H1 (cell line): ENCODE measurements at regions not wholly inside any gene's neighbourhood (a gene's known extent, or its start where the extent isn't known, plus 50 kb on each side); places are given as distances from the start of the nearest gene placed in this dataset.

Experiments used
- CTCF ChIA-PET: fragments of 300-600 bp; sonication (Branson Sonifier 250); formaldehyde crosslinking; loops from one replicate; lab custom pipeline; 2021; ENCODE audit not compliant: partially characterized antibody; lab: Charles Lee
- POLR2A ChIA-PET: fragments of 300-600 bp; sonication (Branson Sonifier 250); formaldehyde crosslinking; loops from one replicate; lab custom pipeline; 2021; ENCODE audit warnings: inconsistent platforms; ENCODE audit not compliant: partially characterized antibody; lab: Charles Lee
- DNase-seq, 2 experiments: peaks; one replicate each; pipeline versions ENCODE4 v3.0.0 to v3.0.0-alpha.2; 2010 to 2022; ENCODE audit warnings: low spot score in 2 of 2, low read depth in 1 of 2, mixed read lengths in 1 of 2
- FAIRE-seq: peaks from 2 replicates; lab custom pipeline; 2011; peaks lifted over from hg19 to GRCh38; lab: Jason Lieb, UNC
- H2AFZ ChIP-seq: 2 replicates; pipeline ENCODE4 v1.8.1; 2012; ENCODE audit warnings: low read length, inconsistent platforms
- H2AK5ac ChIP-seq: 2 replicates; pipeline ENCODE4 v1.6.1; 2013; ENCODE audit warnings: low read depth, low read length
- H2BK120ac ChIP-seq: replicated peaks from 2 replicates; pipeline ENCODE3; 2013; ENCODE audit warnings: low read depth, low read length, inconsistent platforms
- H2BK12ac ChIP-seq: 2 replicates; pipeline ENCODE4 v1.6.1; 2013; ENCODE audit warnings: low read depth, low read length
- H2BK15ac ChIP-seq: 2 replicates; pipeline ENCODE4 v1.6.1; 2013; ENCODE audit warnings: low read length
- H2BK20ac ChIP-seq: 2 replicates; pipeline ENCODE4 v1.6.1; 2013; ENCODE audit warnings: low read length
- H2BK5ac ChIP-seq: 2 replicates; pipeline ENCODE4 v1.6.1; 2013; ENCODE audit warnings: low read depth, low read length
- H3K14ac ChIP-seq: 2 replicates; pipeline ENCODE4 v1.6.1; 2013; ENCODE audit warnings: inconsistent platforms; ENCODE audit not compliant: insufficient read length
- H3K18ac ChIP-seq: 2 replicates; pipeline ENCODE4 v1.6.1; 2013; ENCODE audit warnings: low read length; ENCODE audit errors: extremely low read depth
- H3K23ac ChIP-seq: 2 replicates; pipeline ENCODE4 v1.6.1; 2013; ENCODE audit warnings: inconsistent platforms; ENCODE audit not compliant: insufficient read length
- H3K23me2 ChIP-seq: 2 replicates; pipeline ENCODE4 v1.6.1; 2013; ENCODE audit warnings: low read depth, low read length
- H3K27ac ChIP-seq: 2 replicates; pipeline ENCODE4 v1.6.1; 2011; ENCODE audit warnings: low read depth, low read length, inconsistent platforms
- H3K27me3 ChIP-seq, 4 experiments: replicated peaks in 1 of 4; 1 replicate in 1 of 4; 2 replicates in 3 of 4; pipeline versions ENCODE4 v1.6.1 to v1.8.1; 2011 to 2013; ENCODE audit warnings: low read length in 3 of 4, mild to moderate bottlenecking in 3 of 4, inconsistent platforms in 2 of 4, mixed read lengths in 2 of 4, moderate library complexity in 1 of 4; ENCODE audit not compliant: control insufficient read depth in 3 of 4, insufficient read depth in 3 of 4; ENCODE audit errors: extremely low read depth in 1 of 4
- H3K36me3 ChIP-seq, 4 experiments: 2 replicates each; pipeline versions ENCODE4 v1.6.1 to v1.8.1; 2011 to 2013; ENCODE audit warnings: mild to moderate bottlenecking in 4 of 4, low read length in 3 of 4, moderate library complexity in 2 of 4, control low read depth in 1 of 4, inconsistent platforms in 1 of 4; ENCODE audit not compliant: insufficient read depth in 4 of 4, control insufficient read depth in 2 of 4
- H3K4ac ChIP-seq: replicated peaks from 2 replicates; pipeline ENCODE3; 2013; ENCODE audit warnings: low read length, low read depth, mixed read lengths, inconsistent platforms; ENCODE audit not compliant: insufficient read length
- H3K4me1 ChIP-seq, 4 experiments: replicated peaks in 1 of 4; 1 replicate in 1 of 4; 2 replicates in 3 of 4; pipeline versions ENCODE4 v1.6.1 to v1.8.1; 2011 to 2013; ENCODE audit warnings: low read length in 3 of 4, inconsistent platforms in 2 of 4, mixed read lengths in 1 of 4; ENCODE audit not compliant: insufficient read depth in 4 of 4, control insufficient read depth in 3 of 4
- H3K4me2 ChIP-seq, 2 experiments: 2 replicates each; pipeline versions ENCODE4 v1.6.1 to v1.8.1; 2011 to 2013; ENCODE audit warnings: low read depth in 2 of 2, low read length in 2 of 2, control low read depth in 1 of 2, inconsistent platforms in 1 of 2, mild to moderate bottlenecking in 1 of 2; ENCODE audit not compliant: insufficient read depth in 1 of 2
- H3K4me3 ChIP-seq, 4 experiments: fragments of 200-600, 300-600 bp in 1 of 4; sonication (generic), shearing (Covaris generic), sonication (Bioruptor Twin) in 1 of 4; 2 replicates each; pipeline versions ENCODE4 v1.5.1 to v1.8.1; 2011 to 2016; ENCODE audit warnings: low read length in 4 of 4, low read depth in 3 of 4, control low read depth in 2 of 4, inconsistent platforms in 2 of 4, mild to moderate bottlenecking in 2 of 4, mixed read lengths in 1 of 4, moderate library complexity in 1 of 4; ENCODE audit not compliant: insufficient read depth in 2 of 4; ENCODE audit errors: extremely low read depth in 1 of 4
- H3K56ac ChIP-seq: replicated peaks from 2 replicates; pipeline ENCODE3; 2013; ENCODE audit warnings: low read depth, mild to moderate bottlenecking, mixed read lengths, low read length, inconsistent platforms; ENCODE audit not compliant: insufficient read length
- H3K79me1 ChIP-seq: 2 replicates; pipeline ENCODE4 v1.6.1; 2013; ENCODE audit warnings: low read depth, low read length, control low read depth
- H3K79me2 ChIP-seq, 2 experiments: 2 replicates each; pipeline versions ENCODE4 v1.6.1 to v1.8.1; 2012 to 2013; ENCODE audit warnings: low read length in 2 of 2, mild to moderate bottlenecking in 2 of 2, inconsistent platforms in 1 of 2; ENCODE audit not compliant: insufficient read depth in 2 of 2, control insufficient read depth in 1 of 2
- H3K9ac ChIP-seq, 4 experiments: replicated peaks in 1 of 4; 1 replicate in 1 of 4; 2 replicates in 3 of 4; pipeline versions ENCODE4 v1.6.1 to v1.8.1; 2011 to 2013; ENCODE audit warnings: low read depth in 3 of 4, low read length in 3 of 4, control low read depth in 2 of 4, mild to moderate bottlenecking in 2 of 4, moderate library complexity in 2 of 4, inconsistent platforms in 1 of 4; ENCODE audit errors: extremely low read depth in 1 of 4
- H3K9me3 ChIP-seq, 2 experiments: 2 replicates each; pipeline versions ENCODE4 v1.6.1 to v1.8.1; 2012 to 2013; ENCODE audit warnings: mild to moderate bottlenecking in 2 of 2, moderate library complexity in 2 of 2, control low read depth in 1 of 2, inconsistent platforms in 1 of 2, low read depth in 1 of 2, low read length in 1 of 2, mixed read lengths in 1 of 2; ENCODE audit not compliant: insufficient read depth in 2 of 2
- H4K20me1 ChIP-seq, 2 experiments: replicated peaks in 1 of 2; 2 replicates each; pipeline versions ENCODE3 to v1.8.1; 2011 to 2013; ENCODE audit warnings: inconsistent platforms in 2 of 2, low read length in 2 of 2, mild to moderate bottlenecking in 1 of 2; ENCODE audit not compliant: insufficient read depth in 2 of 2, control insufficient read depth in 1 of 2
- H4K5ac ChIP-seq: 2 replicates; pipeline ENCODE4 v1.6.1; 2013; ENCODE audit warnings: low read length, low read depth, mixed read lengths, inconsistent platforms; ENCODE audit not compliant: insufficient read length
- H4K8ac ChIP-seq: 2 replicates; pipeline ENCODE4 v1.8.0; 2013; ENCODE audit warnings: mild to moderate bottlenecking, moderate library complexity, low read length, inconsistent platforms; ENCODE audit not compliant: insufficient read depth; ENCODE audit errors: extremely low read depth
- H4K91ac ChIP-seq: replicated peaks from 2 replicates; pipeline ENCODE3; 2013; ENCODE audit warnings: low read length, mixed read lengths, inconsistent platforms; ENCODE audit not compliant: insufficient read length
- BACH1 ChIP-seq: IDR thresholded peaks from 2 replicates; pipeline ENCODE4 v1.6.1; 2012; ENCODE audit warnings: low read length, improper control_type of control experiment
- HDAC2 ChIP-seq, 2 experiments: fragments of 300-600 bp in 1 of 2; sonication (generic) in 1 of 2; IDR thresholded peaks; 2 replicates each; pipeline ENCODE4 v1.6.1; 2011 to 2012; ENCODE audit warnings: low read depth in 2 of 2, low read length in 2 of 2, mild to moderate bottlenecking in 2 of 2, moderate library complexity in 2 of 2, borderline replicate concordance in 1 of 2, inconsistent platforms in 1 of 2
- WGBS, 2 experiments: shearing (Covaris generic) in 1 of 2; methylation state at CpG; one replicate each; pipeline versions ENCODE4 v1.1.6 to v1.1.7; 2013 to 2015; ENCODE audit warnings: low lambda C conversion rate in 2 of 2, mixed read lengths in 2 of 2, inconsistent platforms in 1 of 2, low coverage in 1 of 2, missing lambda C conversion rate in 1 of 2; ENCODE audit not compliant: insufficient replicate concordance in 2 of 2, insufficient coverage in 1 of 2, insufficient read length in 1 of 2; ENCODE audit errors: extremely low coverage in 1 of 2, missing lambda C conversion rate in 1 of 2; 5-methylcytosine and 5-hydroxymethylcytosine counted together

DNA sequence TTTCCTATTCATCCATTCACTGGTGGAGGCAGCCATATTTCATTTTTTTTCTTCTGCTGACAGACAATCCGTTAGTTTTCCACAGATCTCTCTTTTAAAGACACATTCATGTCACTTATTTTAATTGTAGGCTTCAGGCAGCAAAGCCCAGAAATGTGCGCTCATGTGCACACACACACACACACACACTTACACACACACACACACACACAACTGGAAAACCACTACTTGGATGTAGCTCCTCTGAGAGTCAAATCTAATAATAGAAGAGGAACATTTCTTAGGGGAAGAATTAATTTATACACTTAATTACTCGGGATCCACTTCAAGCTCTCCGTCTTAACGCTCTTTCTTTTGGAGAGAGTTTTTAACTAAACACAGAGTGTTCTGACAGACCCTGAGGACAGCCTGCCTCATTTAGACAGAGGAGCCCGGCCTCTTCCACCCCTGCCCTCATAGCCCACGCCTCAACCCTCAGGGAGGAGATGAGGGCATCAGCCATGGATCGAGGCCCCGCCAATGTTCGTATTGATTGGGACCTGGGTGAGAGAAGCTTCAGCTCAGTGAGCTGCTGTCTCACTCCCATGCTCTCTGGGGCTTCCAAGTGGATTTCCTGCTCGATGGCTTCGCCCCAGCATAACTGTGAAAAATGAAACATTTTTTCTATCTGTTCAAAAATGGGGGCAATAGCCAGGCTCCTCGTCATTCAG lies 261.4 kb upstream of the SKOR2 start:
- Histone ChIP-seq H4K20me1 (no peaks in the 10 kb centered on the region), H3K23ac (no peak overlapping the region), H3K4me3 (no peak overlapping the region), H2BK120ac (no peak overlapping the region), H3K23me2 (no peaks in the 10 kb centered on the region), H2BK15ac (no peak overlapping the region), H4K8ac (no peak overlapping the region), H3K4me2 (no peak overlapping the region), H2BK20ac (no peak overlapping the region), H3K4ac (no peak overlapping the region), H2AFZ (no peak overlapping the region), H3K79me1 (no peaks in the 10 kb centered on the region), H2BK12ac (no peak overlapping the region), H4K5ac (no peak overlapping the region), H3K79me2 (no peaks in the 10 kb centered on the region), H3K14ac (no peak overlapping the region), H4K91ac (no peak overlapping the region), H3K36me3 (no peaks in the 10 kb centered on the region), H3K18ac (no peak overlapping the region), H3K56ac (no peak overlapping the region), H3K9ac (no peak overlapping the region), H3K4me1 (peaks cover 0 to 3% (median under 1%) of the 10 kb centered on the region in 4 experiments; a peak in 1 of 7 replicates), H3K27me3 (no peaks in the 10 kb centered on the region), H3K27ac (no peak overlapping the region), H2BK5ac (no peak overlapping the region), H3K9me3 (no peaks in the 10 kb centered on the region), H2AK5ac (no peak overlapping the region)
- WGBS, 2 experiments = 93% methylated on average over 13 of the region's 13 CpGs; no CpG with 5 or more reads in 1 of the 2 experiments
- ChIA-PET POLR2A (no interaction called here), CTCF (interaction anchor here (1.2 kb wide), 1 partner anchor 204 kb away, joined by 3 read pairs; no protein-coding TSS in a partner anchor)
- TF ChIP-seq BACH1 (no peak), HDAC2 (IDR thresholded peaks at IDR 0.05; ENCODE audit: borderline replicate concordance in 1 of 2, low read depth in 2 of 2, low read length in 2 of 2) (no peak)
- FAIRE-seq = no peak
- DNase-seq = no peak
